ENCODE measurements at regions not wholly inside any gene's neighbourhood (a gene's known extent, or its start where the extent isn't known, plus 50 kb on each side); places are given as distances from the start of the nearest gene placed in this dataset.
"Not testable (repeated sequence)": the region's sequence is repeated elsewhere in the genome, so short reads cannot be mapped to it uniquely, and the experiment has no call there.

GRCh38 chr3:102682741-102683140 is 247.9 kb downstream of the ZPLD1 start:
- no peak for DNase-seq (ENCODE audit: low spot score)

DNA sequence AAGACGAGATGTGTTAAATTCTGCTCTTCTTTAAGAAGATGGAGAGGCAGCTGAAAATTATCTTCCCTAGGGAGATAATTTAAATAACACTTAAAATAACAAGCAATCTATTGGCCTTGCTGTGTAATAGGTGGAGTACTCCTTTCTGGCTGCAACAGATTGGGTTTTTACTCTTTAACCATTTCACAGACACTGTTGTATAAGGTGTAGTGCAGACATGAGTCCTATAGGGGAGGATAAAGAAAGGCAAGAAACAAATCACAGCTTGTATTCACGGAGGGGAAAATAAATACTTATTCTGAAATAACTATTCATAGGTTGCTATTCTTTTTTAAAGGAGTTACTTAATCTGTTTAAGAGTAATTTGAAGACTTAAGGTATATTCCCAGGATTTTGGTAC is 252.0 kb downstream of the ZPLD1 start:
- no peak for DNase-seq (ENCODE audit: low spot score)

- no peak for DNase-seq (ENCODE audit: low spot score)
These were observed 253.2 kb downstream of the ZPLD1 start for GRCh38 chr3:102687851-102688555.

GRCh38 chr3:102688556-102688930 is 253.7 kb downstream of the ZPLD1 start:
- no peak for DNase-seq (ENCODE audit: low spot score)

- no peak for DNase-seq (ENCODE audit: low spot score)
These were observed 256.7 kb downstream of the ZPLD1 start for GRCh38 chr3:102691507-102691906.

DNA sequence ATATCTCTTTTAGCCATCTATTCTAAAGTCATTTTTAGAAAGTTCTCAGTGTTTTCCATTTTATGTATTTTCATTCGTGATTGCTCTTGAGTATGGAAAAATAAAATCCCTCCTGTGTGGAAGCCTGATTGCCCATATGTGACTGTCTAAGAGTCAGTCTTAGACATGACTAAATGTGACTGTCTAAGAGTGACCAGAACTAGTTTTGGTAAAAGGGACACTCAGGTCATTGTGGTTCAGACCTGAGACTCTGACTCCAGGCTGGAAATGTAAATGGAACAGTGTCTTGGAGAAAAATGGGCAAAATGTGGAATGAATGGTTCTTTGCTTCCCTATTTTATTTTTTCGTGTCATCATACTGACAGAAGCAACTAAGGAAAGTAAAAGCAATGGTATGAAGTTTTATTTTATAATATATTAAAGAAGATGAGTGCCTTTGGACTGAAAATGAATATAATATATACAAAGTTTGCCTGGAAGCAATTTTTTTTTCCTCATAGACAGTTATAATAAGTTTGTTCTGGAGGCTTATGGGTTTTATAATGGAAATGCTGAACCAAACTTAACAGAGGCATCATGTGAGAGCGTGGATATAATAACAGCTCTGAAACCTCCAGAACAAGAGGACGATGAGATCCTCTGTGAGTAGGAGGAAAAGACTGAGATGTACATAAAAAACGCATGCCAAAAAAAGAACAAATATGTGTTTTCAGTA is 264.4 kb downstream of the ZPLD1 start:
- no peak for DNase-seq (ENCODE audit: low spot score)

DNA sequence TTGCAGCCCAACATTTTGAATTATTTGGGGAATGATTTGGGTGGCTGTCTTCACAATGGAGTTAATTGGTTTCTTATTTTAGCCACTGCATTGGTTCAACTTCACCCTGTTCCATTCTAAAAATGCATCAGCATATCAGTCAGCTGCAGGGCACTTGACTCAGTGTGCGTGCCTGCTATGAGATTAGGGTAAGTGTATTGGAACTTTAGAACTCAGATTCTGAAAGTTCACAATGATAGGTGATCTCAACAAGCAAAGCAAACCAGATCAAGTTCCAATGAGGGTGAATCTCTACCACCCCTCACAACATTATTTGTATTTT is 265.0 kb downstream of the ZPLD1 start:
- no peak for DNase-seq (ENCODE audit: low spot score)

GRCh38 chr3:102712896-102713295 is 278.1 kb downstream of the ZPLD1 start:
- no peak for DNase-seq (ENCODE audit: low spot score)

- DNase-seq (ENCODE audit: low spot score) = no peak
These were observed 279.8 kb downstream of the ZPLD1 start for GRCh38 chr3:102714567-102714966.

- DNase-seq (ENCODE audit: low spot score) = no peak
These were observed 280.3 kb downstream of the ZPLD1 start for GRCh38 chr3:102715030-102715697.

DNA sequence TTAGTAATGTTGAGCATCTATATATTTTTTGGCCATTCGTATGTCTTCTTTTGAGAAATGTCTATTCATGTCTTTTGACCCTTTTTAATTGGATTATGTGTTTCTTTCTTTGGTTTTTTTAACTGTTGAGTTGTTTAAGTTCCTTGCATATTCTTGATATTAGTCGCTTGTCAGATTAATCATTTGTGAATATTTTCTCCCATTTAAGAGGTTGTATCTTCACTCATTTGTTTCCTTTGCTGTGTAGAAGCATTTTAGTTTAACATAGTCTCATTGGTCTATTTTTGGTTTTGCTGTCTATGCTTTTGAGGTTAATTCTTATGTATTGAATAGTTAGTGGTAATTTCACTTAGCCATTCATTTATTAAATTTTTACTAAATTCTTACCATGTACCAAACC is 283.8 kb downstream of the ZPLD1 start:
- DNase-seq (ENCODE audit: low spot score) = no peak

DNA sequence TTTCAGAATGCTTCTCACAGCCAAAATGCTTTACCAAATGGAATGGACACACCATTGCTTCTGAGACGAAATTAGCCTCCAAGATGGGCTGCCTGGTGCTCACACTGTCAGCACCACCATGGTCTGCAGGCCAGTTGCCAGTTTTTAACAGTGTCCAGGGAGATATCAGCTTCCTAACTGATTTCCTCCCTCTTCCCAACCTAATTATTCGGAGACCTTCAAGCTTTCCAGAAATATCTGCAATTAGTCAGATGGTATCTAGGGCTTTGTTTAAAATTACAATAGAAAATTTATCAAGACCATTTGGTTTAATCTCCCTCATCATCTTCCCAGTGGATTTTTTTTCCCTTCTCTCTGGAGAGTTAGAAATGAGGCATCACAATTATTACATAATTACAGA is 287.5 kb downstream of the ZPLD1 start:
- DNase-seq (ENCODE audit: low spot score) = no peak

DNA sequence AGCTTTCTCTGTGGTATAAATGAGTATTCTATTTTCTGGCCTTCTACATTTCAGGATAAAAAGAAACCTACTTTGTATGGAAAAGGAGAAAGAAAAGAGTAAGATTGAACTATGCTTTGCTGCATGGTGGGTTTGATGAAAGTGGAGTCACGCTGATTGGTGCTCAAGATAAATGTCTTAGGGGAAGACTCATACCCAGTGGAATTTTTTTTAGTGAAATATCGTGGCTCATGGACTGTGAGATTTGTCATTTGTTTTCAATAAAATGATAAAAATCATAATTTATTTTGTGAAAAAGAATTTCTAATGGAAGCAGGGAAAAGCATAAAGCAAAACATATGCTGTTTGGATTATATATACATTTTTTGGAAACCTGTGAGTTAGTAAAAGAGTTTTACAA is 292.5 kb downstream of the ZPLD1 start:
- DNase-seq (ENCODE audit: low spot score) = no peak

- not testable (repeated sequence) for DNase-seq (ENCODE audit: low spot score)
These were observed 297.8 kb downstream of the ZPLD1 start for GRCh38 chr3:102732581-102732980.

DNA sequence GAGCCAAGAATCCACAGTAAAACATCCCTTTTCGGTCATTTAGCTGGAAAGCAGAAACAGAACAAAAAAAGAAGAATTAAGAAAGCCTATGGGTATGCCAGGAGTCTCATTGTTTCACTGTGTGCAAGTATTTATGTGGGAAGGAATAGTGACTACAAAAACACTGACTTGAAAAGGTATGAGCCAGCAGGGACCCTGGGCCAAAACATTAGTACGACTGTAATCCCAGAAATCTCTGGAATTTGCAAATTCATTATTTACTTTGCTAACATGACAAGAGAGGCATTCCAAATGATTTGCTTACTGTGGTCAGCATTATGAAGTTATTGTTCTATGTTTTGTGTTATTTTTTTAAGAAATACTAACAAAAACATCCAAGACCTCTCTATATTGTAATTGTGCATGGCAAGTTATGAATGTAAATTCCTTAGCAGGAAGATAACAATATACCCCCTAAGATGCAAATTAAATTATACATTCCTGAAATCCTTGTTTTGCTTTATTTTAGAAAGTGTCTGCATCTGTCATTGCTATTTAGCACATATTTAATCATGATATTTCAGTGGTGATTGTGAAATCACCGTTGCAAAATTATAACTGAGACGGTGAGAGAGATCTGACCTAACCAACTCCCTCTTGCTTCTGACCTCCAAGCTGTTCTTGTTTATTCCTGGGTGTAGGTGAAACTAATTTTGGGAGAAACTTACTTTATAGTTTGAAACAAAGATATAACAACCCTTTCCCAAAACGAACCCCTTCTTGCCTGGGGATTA is 299.2 kb downstream of the ZPLD1 start:
- DNase-seq (ENCODE audit: low spot score) = no peak

DNA sequence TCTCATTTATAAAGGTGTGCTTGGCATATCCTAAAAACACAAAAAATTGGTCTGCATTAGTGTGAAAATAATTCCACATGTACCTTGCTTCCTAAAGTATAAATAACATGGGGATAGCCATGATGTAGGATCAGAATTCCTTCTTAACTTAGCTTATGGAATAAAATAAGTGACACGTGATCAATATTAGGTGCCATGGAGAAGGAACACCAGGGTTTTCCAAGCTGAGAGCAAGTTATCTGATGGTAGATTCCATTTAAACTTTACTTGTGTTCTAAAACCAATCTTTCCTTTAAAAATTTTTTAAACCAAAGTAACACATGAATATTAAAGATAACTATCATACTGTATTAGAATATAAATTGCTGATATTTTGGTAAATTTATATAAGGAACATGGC is 300.5 kb downstream of the ZPLD1 start:
- no peak for DNase-seq (ENCODE audit: low spot score)

- DNase-seq (ENCODE audit: low spot score) = no peak
These were observed 301.6 kb downstream of the ZPLD1 start for GRCh38 chr3:102736288-102736974.

DNA sequence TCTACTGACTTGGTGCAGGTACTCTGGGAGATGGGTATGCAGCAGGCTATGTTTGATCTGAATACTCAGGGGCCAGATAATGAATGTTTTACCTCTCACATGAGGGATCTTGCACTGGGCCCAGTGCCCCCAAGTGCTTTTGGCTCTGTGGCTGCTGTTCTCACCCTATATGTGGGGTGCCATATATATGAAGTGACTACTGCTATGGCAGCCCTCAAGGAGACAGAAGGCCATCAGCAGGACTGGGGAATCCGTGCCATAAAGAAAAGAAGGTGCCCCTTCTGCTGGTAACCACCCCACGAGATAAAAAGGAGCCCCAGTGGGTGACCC is 302.1 kb downstream of the ZPLD1 start:
- DNase-seq (ENCODE audit: low spot score) = no peak

- no peak for DNase-seq (ENCODE audit: low spot score)
These were observed 302.5 kb downstream of the ZPLD1 start for GRCh38 chr3:102737353-102737752.

- no peak for DNase-seq (ENCODE audit: low spot score)
These were observed 306.3 kb downstream of the ZPLD1 start for GRCh38 chr3:102741105-102741504.

GRCh38 chr3:102741694-102742093 is 306.9 kb downstream of the ZPLD1 start:
- no peak for DNase-seq (ENCODE audit: low spot score)

DNA sequence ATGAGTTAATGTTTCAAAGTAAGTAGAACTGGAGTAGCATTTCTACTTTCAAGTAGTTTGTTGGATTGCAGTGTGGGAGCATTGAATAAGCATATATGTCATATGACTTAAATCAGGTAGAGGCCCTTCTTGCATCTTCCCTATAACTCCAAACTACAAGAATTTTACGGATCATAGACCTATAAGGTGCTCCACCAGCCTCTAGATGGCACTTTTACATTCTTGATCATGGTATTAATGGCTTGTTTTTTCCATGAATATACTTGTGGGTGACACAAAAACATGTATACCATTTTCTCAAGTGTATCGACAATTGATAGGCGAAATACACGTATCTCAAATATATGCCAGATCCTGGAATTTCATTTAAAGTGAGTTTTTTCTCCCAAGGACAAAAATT is 311.1 kb downstream of the ZPLD1 start:
- DNase-seq (ENCODE audit: low spot score) = peak; percentile 4

All from pons (tissue), 1 donor.